MCF 10A (cell line): ENCODE measurements at regions not wholly inside any gene's neighbourhood (a gene's known extent, or its start where the extent isn't known, plus 50 kb on each side); places are given as distances from the start of the nearest gene placed in this dataset.
A peak's percentile ranks its signal among the peaks of the same experiment; 100 is the strongest.

Experiments
- BruUV-seq: library from RNA; stranded (reverse); fragments of 400-500 nt; replicated peaks from 2 replicates; lab custom pipeline; 2021; lab: Mats Ljungman, UMichigan
- CTCF ChIA-PET: fragments of 300-600 bp; sonication (Branson Sonifier 250); formaldehyde crosslinking; extraction: SDS; loops from one replicate; lab custom pipeline; 2021; ENCODE audit warnings: antibody characterized with exemption, inconsistent platforms; lab: Yijun Ruan, JAX
- POLR2A ChIA-PET: fragments of 300-600, 350-650 bp; sonication (Branson Sonifier 250); formaldehyde crosslinking; extraction: SDS; loops from one replicate; lab custom pipeline; 2020; ENCODE audit warnings: antibody characterized with exemption, inconsistent platforms; lab: Yijun Ruan, JAX
- DNase-seq: peaks from one replicate; pipeline ENCODE4 v3.0.0-alpha.2; 2018; ENCODE audit not compliant: unreplicated experiment
- H3K27ac Mint-ChIP-seq: one replicate; pipeline ENCODE4 v1.8.0; 2022; ENCODE audit warnings: mild to moderate bottlenecking, low read depth, mixed read lengths; ENCODE audit not compliant: unreplicated experiment
- H3K27me3 Mint-ChIP-seq: one replicate; pipeline ENCODE4 v1.8.0; 2022; ENCODE audit warnings: mixed read lengths; ENCODE audit not compliant: insufficient read depth, unreplicated experiment
- H3K36me3 Mint-ChIP-seq: one replicate; pipeline ENCODE4 v1.8.0; 2022; ENCODE audit warnings: mild to moderate bottlenecking, moderate library complexity, mixed read lengths; ENCODE audit not compliant: insufficient read depth, unreplicated experiment
- H3K4me1 Mint-ChIP-seq: one replicate; pipeline ENCODE4 v1.8.0; 2022; ENCODE audit warnings: mixed read lengths; ENCODE audit not compliant: insufficient read depth, unreplicated experiment
- H3K4me3 Mint-ChIP-seq: one replicate; pipeline ENCODE4 v1.8.0; 2022; ENCODE audit warnings: mild to moderate bottlenecking, moderate library complexity, mixed read lengths; ENCODE audit not compliant: unreplicated experiment
- H3K9me3 Mint-ChIP-seq: one replicate; pipeline ENCODE4 v1.8.0; 2022; ENCODE audit warnings: mixed read lengths; ENCODE audit not compliant: unreplicated experiment
- intact Hi-C: fragments of 100-400 bp; cut with micrococcal nuclease; formaldehyde crosslinking; loops from 2 replicates; pipeline ENCODE4 v1.14.1; 2022
- TF ChIP-seq, protein P1 (sequence below): fragments of 200-600 bp; IDR thresholded peaks from one replicate; pipeline ENCODE4 v1.8.0; 2022; ENCODE audit warnings: antibody characterized with exemption, mild to moderate bottlenecking; ENCODE audit not compliant: unreplicated experiment

DNA sequence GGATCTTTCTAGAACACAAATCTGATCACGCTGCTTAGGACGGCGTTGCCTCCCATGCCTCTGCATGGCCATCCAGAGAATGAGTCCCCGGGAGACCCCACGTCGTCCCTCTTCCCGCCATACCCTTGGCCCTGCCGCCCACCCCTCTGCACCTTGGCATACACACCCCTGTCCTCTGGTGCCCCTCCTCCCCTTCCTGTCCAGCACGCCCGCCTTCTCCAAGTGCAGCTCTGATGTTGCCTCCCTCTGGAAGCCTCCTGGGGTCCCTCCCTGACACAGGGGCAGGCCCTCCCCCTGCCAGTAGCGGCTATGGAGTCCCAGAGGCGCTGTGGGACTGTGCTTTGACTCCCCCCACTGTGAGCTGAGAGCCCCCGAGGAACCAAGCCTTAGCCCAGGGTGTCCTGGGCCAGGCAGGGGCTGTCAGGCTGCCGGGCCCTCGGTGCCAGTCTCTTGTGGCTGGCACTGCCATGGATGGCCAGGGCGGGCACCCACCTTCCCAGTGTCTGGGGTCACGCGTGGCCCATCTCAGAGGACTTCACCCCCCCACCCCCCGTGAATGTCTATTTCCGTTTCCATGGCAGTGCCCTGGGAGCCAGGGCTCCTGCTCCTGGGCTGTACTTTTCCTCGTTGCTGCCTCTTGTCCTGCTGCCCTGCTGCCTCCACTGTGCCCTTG lies 70.5 kb upstream of the RNU6ATAC start:
- Mint-ChIP-seq H3K27ac (no peak overlapping the region), H3K4me3 (no peak overlapping the region), H3K4me1 (no peaks in the 10 kb centered on the region), H3K27me3 (peaks cover 17% of the 10 kb centered on the region), H3K36me3 (peaks cover 5% of the 10 kb centered on the region), H3K9me3 (no peaks in the 10 kb centered on the region)
- intact Hi-C loops = no loop called here
- no TSS peak for BruUV-seq
- DNase-seq = no peak
- CTCF ChIA-PET = no interaction called here
- TF ChIP-seq, protein P1, sequence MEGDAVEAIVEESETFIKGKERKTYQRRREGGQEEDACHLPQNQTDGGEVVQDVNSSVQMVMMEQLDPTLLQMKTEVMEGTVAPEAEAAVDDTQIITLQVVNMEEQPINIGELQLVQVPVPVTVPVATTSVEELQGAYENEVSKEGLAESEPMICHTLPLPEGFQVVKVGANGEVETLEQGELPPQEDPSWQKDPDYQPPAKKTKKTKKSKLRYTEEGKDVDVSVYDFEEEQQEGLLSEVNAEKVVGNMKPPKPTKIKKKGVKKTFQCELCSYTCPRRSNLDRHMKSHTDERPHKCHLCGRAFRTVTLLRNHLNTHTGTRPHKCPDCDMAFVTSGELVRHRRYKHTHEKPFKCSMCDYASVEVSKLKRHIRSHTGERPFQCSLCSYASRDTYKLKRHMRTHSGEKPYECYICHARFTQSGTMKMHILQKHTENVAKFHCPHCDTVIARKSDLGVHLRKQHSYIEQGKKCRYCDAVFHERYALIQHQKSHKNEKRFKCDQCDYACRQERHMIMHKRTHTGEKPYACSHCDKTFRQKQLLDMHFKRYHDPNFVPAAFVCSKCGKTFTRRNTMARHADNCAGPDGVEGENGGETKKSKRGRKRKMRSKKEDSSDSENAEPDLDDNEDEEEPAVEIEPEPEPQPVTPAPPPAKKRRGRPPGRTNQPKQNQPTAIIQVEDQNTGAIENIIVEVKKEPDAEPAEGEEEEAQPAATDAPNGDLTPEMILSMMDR = no peak
- POLR2A ChIA-PET = no interaction called here

DNA sequence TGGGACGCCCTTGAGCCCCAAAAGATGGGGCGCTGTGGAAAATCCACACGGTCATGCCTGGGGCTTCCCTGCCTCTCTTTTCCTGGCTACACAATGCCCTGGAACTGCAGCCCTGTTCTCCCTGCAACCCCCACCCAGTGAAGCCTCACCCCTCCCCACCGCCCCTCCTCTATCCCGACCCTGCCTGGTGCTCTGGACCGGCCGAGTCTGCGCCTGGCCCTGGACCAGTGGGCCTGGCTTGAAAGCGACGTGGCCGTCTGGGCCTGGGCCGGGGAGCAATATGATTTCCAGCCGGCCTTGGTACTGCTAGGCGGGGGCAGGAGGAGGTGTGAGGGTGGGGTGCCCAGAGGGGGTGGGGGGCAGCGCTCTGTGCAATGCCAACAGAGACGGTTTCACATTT lies 71.0 kb upstream of the RNU6ATAC start:
- Mint-ChIP-seq H3K27ac (no peak overlapping the region), H3K4me1 (no peaks in the 10 kb centered on the region), H3K36me3 (peaks cover 5% of the 10 kb centered on the region), H3K9me3 (no peaks in the 10 kb centered on the region), H3K27me3 (peaks cover 17% of the 10 kb centered on the region), H3K4me3 (no peak overlapping the region)
- POLR2A ChIA-PET = no interaction called here
- no TSS peak for BruUV-seq
- TF ChIP-seq, protein P1 = no peak
- intact Hi-C loops = no loop called here
- no peak for DNase-seq
- CTCF ChIA-PET = no interaction called here

DNA sequence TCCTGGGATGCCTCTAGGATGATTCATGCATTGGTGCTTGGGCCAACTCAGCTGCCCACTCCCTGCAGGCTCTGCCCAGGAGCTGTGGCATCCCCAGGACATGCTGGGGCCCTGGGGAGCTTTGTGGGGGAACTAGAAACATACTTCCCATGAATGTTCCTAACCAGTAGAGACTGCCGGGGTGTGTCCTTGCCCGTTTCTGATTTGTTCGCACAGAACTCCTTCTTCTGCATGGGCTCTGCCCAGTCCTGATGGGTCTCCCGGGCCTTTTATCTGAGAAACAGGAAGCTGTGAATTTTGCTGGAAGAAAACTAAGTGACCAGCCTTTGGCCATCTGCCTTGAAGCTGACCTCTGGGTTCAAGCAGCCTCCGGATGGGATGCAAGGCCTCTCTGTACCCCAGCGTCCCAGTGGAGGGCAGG lies 71.6 kb upstream of the RNU6ATAC start:
- Mint-ChIP-seq H3K36me3 (peaks cover 5% of the 10 kb centered on the region), H3K27me3 (peaks cover 17% of the 10 kb centered on the region), H3K4me3 (no peak overlapping the region), H3K9me3 (no peaks in the 10 kb centered on the region), H3K4me1 (no peaks in the 10 kb centered on the region), H3K27ac (no peak overlapping the region)
- TF ChIP-seq, protein P1 = no peak
- ChIA-PET POLR2A (no interaction called here), CTCF (no interaction called here)
- intact Hi-C loops = no loop called here
- no TSS peak for BruUV-seq
- DNase-seq = peak; percentile 20

DNA sequence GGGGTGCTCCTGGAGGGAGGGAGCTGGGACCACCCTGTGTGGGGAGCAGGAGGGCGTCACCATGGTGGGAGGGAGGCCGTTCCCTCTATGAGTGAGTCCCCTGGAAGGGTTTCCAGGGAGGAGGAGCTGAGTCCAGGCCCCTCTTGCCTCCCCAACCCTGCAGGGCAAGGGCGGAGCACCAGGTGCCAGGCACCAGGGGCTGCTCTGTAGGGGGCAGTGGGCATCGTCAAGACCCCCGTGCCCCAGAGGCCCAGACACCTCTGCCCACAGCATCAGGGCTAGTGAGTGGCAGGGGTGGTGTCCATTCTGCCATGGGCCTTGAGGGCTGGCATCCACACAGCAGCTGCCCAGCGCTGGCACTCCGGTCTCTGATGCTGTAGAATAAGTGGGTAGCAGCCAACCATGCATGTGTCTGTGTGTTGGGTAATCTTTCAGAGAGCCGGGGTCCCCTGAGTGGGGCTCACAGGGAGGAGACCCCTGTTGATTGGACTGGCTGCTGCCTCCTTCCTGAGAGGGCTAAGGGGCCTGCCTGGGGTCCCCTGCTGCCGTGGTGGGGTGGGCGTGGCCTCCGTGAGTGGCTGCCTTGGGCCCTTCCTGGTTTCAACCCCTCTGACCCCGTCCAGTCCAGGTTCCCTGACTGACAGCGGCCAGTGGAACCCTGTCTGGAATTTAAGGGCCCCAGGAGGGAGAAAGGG lies 72.7 kb upstream of the RNU6ATAC start:
- CTCF ChIA-PET = no interaction called here
- no TSS peak for BruUV-seq

More for the DNA sequence above, 72.7 kb upstream of the RNU6ATAC start:
- Mint-ChIP-seq H3K36me3 (peaks cover 5% of the 10 kb centered on the region), H3K4me3 (no peak overlapping the region), H3K9me3 (no peaks in the 10 kb centered on the region), H3K27me3 (peaks cover 18% of the 10 kb centered on the region), H3K27ac (no peak overlapping the region), H3K4me1 (no peaks in the 10 kb centered on the region)
- DNase-seq = no peak
- TF ChIP-seq, protein P1 = no peak
- POLR2A ChIA-PET = no interaction called here
- intact Hi-C loops = no loop called here
